ENCODE measurements at regions not wholly inside any gene's neighbourhood (a gene's known extent, or its start where the extent isn't known, plus 50 kb on each side); places are given as distances from the start of the nearest gene placed in this dataset.

DNA sequence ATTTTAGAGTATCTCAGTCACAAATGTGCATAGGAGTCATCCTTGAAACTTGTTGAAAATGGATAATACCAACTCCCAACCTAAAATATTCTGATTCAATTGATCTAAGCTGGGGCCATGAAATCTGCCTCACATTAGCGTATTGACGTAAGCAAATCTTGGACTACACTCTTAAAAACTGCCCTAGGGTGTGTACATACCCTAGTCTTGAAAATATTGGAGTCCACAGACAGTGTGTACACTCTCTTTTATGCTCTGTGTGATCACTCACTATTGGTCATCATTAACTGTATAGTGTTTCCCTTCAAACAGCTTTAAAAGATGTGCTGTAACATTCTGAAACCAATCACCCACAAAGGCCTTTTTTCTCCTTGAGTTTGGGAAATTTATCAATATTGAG, 102.9 kb upstream of the FERD3L start:
- no peaks in the 10 kb centered on the region for H3K36me3 ChIP-seq (ENCODE audit: control insufficient read depth in 2 of 2, extremely low read depth in 1 of 2, insufficient read depth in 2 of 2, low read length in 2 of 2)
- H2AFZ ChIP-seq (ENCODE audit: control insufficient read depth, low read length): no peak overlapping the region
- TF ChIP-seq CTCF (optimal IDR thresholded peaks at IDR 0.05 in 1 of 3, IDR thresholded peaks at IDR 0.05 in 1 of 3, conservative IDR thresholded peaks at IDR 0.05 in 1 of 3; ENCODE audit: extremely low read depth in 1 of 3, insufficient read depth in 2 of 3, low read length in 3 of 3) (no peak), EZH2 (IDR thresholded peaks at IDR 0.05; ENCODE audit: low read length) (no peak)
- H3K4me1 ChIP-seq (ENCODE audit: control insufficient read depth, extremely low read depth, insufficient read depth, low read length): no peaks in the 10 kb centered on the region
- no peaks in the 10 kb centered on the region for H3K79me2 ChIP-seq (ENCODE audit: control insufficient read depth, insufficient read depth, low read length)
- no peak for DNase-seq (ENCODE audit: low read depth, low spot score)
- H3K4me3 ChIP-seq (ENCODE audit: control insufficient read depth in 2 of 3, extremely low read depth in 1 of 3, insufficient read depth in 2 of 3, low read depth in 1 of 3, low read length in 3 of 3): no peak overlapping the region
- no peaks in the 10 kb centered on the region for H3K27me3 ChIP-seq (ENCODE audit: control insufficient read depth, extremely low read depth, insufficient read depth, low read length)
- H3K9me3 ChIP-seq (ENCODE audit: control insufficient read depth, low read depth, low read length): no peaks in the 10 kb centered on the region
- dilution Hi-C loops (cut with MboI; ENCODE audit: extremely low pct_ligation_motif_present, low sequenced_read_pairs): no loop called here
- no peak overlapping the region for H3K9ac ChIP-seq (ENCODE audit: control insufficient read depth, extremely low read depth, insufficient read depth, low read length)
- no peak for FAIRE-seq
- H3K9me1 ChIP-seq (ENCODE audit: control insufficient read depth, extremely low read depth, insufficient read depth, low read length): no peaks in the 10 kb centered on the region
- H3K4me2 ChIP-seq (ENCODE audit: control insufficient read depth, extremely low read depth, insufficient read depth, low read depth, low read length): no peak overlapping the region
- H3K27ac ChIP-seq (ENCODE audit: control insufficient read depth, insufficient read depth, low read length): no peak overlapping the region
- H4K20me1 ChIP-seq (ENCODE audit: control insufficient read depth, extremely low read depth, insufficient read depth, low read length): no peaks in the 10 kb centered on the region

DNA sequence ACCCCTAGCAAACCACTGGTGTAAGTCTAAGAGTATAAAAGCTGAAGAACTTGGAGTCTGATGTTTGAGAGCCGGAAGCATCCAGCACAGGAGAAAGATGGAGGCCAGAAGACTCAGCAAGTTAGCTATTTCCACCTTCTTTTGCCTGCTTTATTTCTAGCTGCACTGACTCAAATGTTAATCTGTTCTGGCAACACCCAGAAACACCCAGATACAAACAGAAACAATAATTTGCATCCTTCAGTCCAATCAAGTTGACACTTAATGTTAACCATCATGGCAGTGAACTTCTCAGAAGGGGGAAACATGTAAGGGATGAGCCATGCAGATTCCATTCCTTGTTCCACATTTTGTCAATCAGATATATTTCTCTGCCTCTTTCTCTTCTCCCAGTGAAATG, 101.8 kb upstream of the FERD3L start:
- Histone ChIP-seq H3K27me3 (ENCODE audit: control insufficient read depth, extremely low read depth, insufficient read depth, low read length) (no peaks in the 10 kb centered on the region), H3K9me1 (ENCODE audit: control insufficient read depth, extremely low read depth, insufficient read depth, low read length) (no peaks in the 10 kb centered on the region), H3K9ac (ENCODE audit: control insufficient read depth, extremely low read depth, insufficient read depth, low read length) (no peak overlapping the region), H3K27ac (ENCODE audit: control insufficient read depth, insufficient read depth, low read length) (no peak overlapping the region), H3K36me3 (ENCODE audit: control insufficient read depth in 2 of 2, extremely low read depth in 1 of 2, insufficient read depth in 2 of 2, low read length in 2 of 2) (no peaks in the 10 kb centered on the region), H4K20me1 (ENCODE audit: control insufficient read depth, extremely low read depth, insufficient read depth, low read length) (no peaks in the 10 kb centered on the region), H3K4me1 (ENCODE audit: control insufficient read depth, extremely low read depth, insufficient read depth, low read length) (no peaks in the 10 kb centered on the region), H3K4me3 (ENCODE audit: control insufficient read depth in 2 of 3, extremely low read depth in 1 of 3, insufficient read depth in 2 of 3, low read depth in 1 of 3, low read length in 3 of 3) (no peak overlapping the region), H3K9me3 (ENCODE audit: control insufficient read depth, low read depth, low read length) (no peaks in the 10 kb centered on the region), H3K4me2 (ENCODE audit: control insufficient read depth, extremely low read depth, insufficient read depth, low read depth, low read length) (no peak overlapping the region), H2AFZ (ENCODE audit: control insufficient read depth, low read length) (no peak overlapping the region), H3K79me2 (ENCODE audit: control insufficient read depth, insufficient read depth, low read length) (no peaks in the 10 kb centered on the region)
- DNase-seq (ENCODE audit: low read depth, low spot score) (no peak), FAIRE-seq (no peak)
- dilution Hi-C loops (cut with MboI; ENCODE audit: extremely low pct_ligation_motif_present, low sequenced_read_pairs): no loop called here
- no peak for TF ChIP-seq CTCF (optimal IDR thresholded peaks at IDR 0.05 in 1 of 3, IDR thresholded peaks at IDR 0.05 in 1 of 3, conservative IDR thresholded peaks at IDR 0.05 in 1 of 3; ENCODE audit: extremely low read depth in 1 of 3, insufficient read depth in 2 of 3, low read length in 3 of 3)
- no peak for TF ChIP-seq EZH2 (IDR thresholded peaks at IDR 0.05; ENCODE audit: low read length)
